Activated B cell treated with CpG ODN at 0.5 μM for 24 hours (primary cell): ENCODE measurements at regions not wholly inside any gene's neighbourhood (a gene's known extent, or its start where the extent isn't known, plus 50 kb on each side); places are given as distances from the start of the nearest gene placed in this dataset.

Source experiments
- ATAC-seq: fragments of 200-7000 bp; cut with Tn5 transposase; one replicate; pipeline ENCODE4 v1.10.0; 2021; ENCODE audit warnings: low read depth, mild to moderate bottlenecking, moderate library complexity
- CTCF ChIA-PET: fragments of 350-600 bp; sonication (Branson Sonifier 250); formaldehyde crosslinking; loops from one replicate; lab custom pipeline; 2021; ENCODE audit warnings: antibody characterized with exemption; lab: Charles Lee
- POLR2A ChIA-PET: fragments of 350-600 bp; sonication (Branson Sonifier 250); formaldehyde crosslinking; loops from one replicate; lab custom pipeline; 2021; ENCODE audit warnings: antibody characterized with exemption; lab: Charles Lee
- DNase-seq: peaks from one replicate; pipeline ENCODE4 v3.0.0; 2022
- H3K27ac Mint-ChIP-seq: one replicate; pipeline ENCODE4 v1.8.0; 2020; ENCODE audit warnings: mixed read lengths
- H3K27me3 Mint-ChIP-seq: one replicate; pipeline ENCODE4 v1.8.0; 2021; ENCODE audit warnings: mixed read lengths
- H3K36me3 Mint-ChIP-seq: one replicate; pipeline ENCODE4 v1.8.0; 2021; ENCODE audit warnings: low read depth, mixed read lengths
- H3K4me1 Mint-ChIP-seq: one replicate; pipeline ENCODE4 v1.8.0; 2021; ENCODE audit warnings: mixed read lengths
- H3K4me3 Mint-ChIP-seq: one replicate; pipeline ENCODE4 v1.8.0; 2020; ENCODE audit warnings: mild to moderate bottlenecking, mixed read lengths
- H3K9me3 Mint-ChIP-seq: one replicate; pipeline ENCODE4 v1.8.0; 2020; ENCODE audit warnings: mixed read lengths
- CTCF ChIP-seq: fragments of 200-600 bp; IDR thresholded peaks from one replicate; pipeline ENCODE4 v1.8.0; 2022; ENCODE audit warnings: antibody characterized with exemption, mild to moderate bottlenecking
- intact Hi-C: fragments of 100-400 bp; cut with micrococcal nuclease; formaldehyde crosslinking; loops from one replicate; pipeline ENCODE4 v1.15.1; 2024

- Mint-ChIP-seq H3K4me1 (no peaks in the 10 kb centered on the region), H3K4me3 (no peak overlapping the region), H3K9me3 (peaks cover 2% of the 10 kb centered on the region), H3K36me3 (no peaks in the 10 kb centered on the region), H3K27me3 (no peaks in the 10 kb centered on the region), H3K27ac (no peak overlapping the region)
- CTCF ChIA-PET: no interaction called here
- no peak for ATAC-seq
- TF ChIP-seq CTCF: no peak
- POLR2A ChIA-PET: no interaction called here
- DNase-seq: no peak
- intact Hi-C loops: no loop called here
These were observed 250.5 kb upstream of the VEPH1 start for GRCh38 chr3:157753787-157754136.

GRCh38 chr3:157752956-157753786 lies 250.0 kb upstream of the VEPH1 start:
- Mint-ChIP-seq H3K27ac (no peak overlapping the region), H3K27me3 (no peaks in the 10 kb centered on the region), H3K36me3 (no peaks in the 10 kb centered on the region), H3K4me3 (no peak overlapping the region), H3K9me3 (peaks cover 2% of the 10 kb centered on the region), H3K4me1 (no peaks in the 10 kb centered on the region)
- intact Hi-C loops: no loop called here
- no peak for TF ChIP-seq CTCF
- POLR2A ChIA-PET: no interaction called here
- no peak for DNase-seq
- no peak for ATAC-seq
- CTCF ChIA-PET: no interaction called here

- H3K27ac Mint-ChIP-seq: no peak overlapping the region
- no peaks in the 10 kb centered on the region for H3K36me3 Mint-ChIP-seq
- no peaks in the 10 kb centered on the region for H3K4me1 Mint-ChIP-seq
- no peak for DNase-seq
- H3K27me3 Mint-ChIP-seq: no peaks in the 10 kb centered on the region
- no peak for TF ChIP-seq CTCF
- peaks cover 2% of the 10 kb centered on the region for H3K9me3 Mint-ChIP-seq
- no peak for ATAC-seq
- intact Hi-C loops: no loop called here
- ChIA-PET POLR2A (no interaction called here), CTCF (no interaction called here)
- H3K4me3 Mint-ChIP-seq: no peak overlapping the region
These were observed 249.3 kb upstream of the VEPH1 start for GRCh38 chr3:157752554-157752953.

- H3K27ac Mint-ChIP-seq: no peak overlapping the region
- ChIA-PET CTCF (no interaction called here), POLR2A (no interaction called here)
- intact Hi-C loops: no loop called here
- no peak for TF ChIP-seq CTCF
- DNase-seq (no peak), ATAC-seq (no peak)
- H3K4me1 Mint-ChIP-seq: no peaks in the 10 kb centered on the region
- H3K9me3 Mint-ChIP-seq: peaks cover 2% of the 10 kb centered on the region
- H3K36me3 Mint-ChIP-seq: no peaks in the 10 kb centered on the region
- H3K27me3 Mint-ChIP-seq: no peaks in the 10 kb centered on the region
- H3K4me3 Mint-ChIP-seq: no peak overlapping the region
These were observed 248.2 kb upstream of the VEPH1 start for GRCh38 chr3:157751386-157751785.

- CTCF ChIA-PET: no interaction called here
- peaks cover 11% of the 10 kb centered on the region for H3K9me3 Mint-ChIP-seq
These were observed 243.2 kb upstream of the VEPH1 start for GRCh38 chr3:157746391-157746790.

More at GRCh38 chr3:157746391-157746790, 243.2 kb upstream of the VEPH1 start:
- Mint-ChIP-seq H3K27me3 (no peaks in the 10 kb centered on the region), H3K4me1 (no peaks in the 10 kb centered on the region), H3K27ac (no peak overlapping the region), H3K36me3 (no peaks in the 10 kb centered on the region), H3K4me3 (no peak overlapping the region)
- TF ChIP-seq CTCF: no peak
- ATAC-seq (no peak), DNase-seq (no peak)
- POLR2A ChIA-PET: no interaction called here
- intact Hi-C loops: no loop called here
